ENCODE measurements at regions not wholly inside any gene's neighbourhood (a gene's known extent, or its start where the extent isn't known, plus 50 kb on each side); places are given as distances from the start of the nearest gene placed in this dataset.
A peak's percentile ranks its signal among the peaks of the same experiment; 100 is the strongest.

DNA sequence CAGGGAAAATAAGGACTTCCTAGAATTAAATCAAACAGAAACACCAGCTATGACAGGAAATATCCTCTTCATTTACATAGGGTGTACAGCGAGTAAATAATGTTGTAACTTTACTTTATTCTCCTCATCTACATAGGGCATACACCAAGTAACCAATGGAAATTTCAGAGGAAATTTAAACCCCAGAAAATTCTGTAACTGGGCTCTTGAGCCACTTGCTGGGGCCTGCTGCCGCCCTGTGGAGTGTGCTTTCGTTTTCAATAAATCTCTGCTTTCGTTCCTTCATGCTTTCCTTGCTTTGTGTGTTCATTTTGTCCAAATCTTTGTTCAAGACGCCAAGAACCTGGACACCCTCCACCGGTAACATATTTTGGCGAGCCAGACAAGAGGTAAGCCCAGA lies 990.4 kb upstream of the CADM2 start:
- TF ChIP-seq CTCF (conservative IDR thresholded peaks at IDR 0.05) (peak; percentile 31), ZFX (IDR thresholded peaks at IDR 0.05) (no peak)
